Endometrium (tissue), 2 donors: ENCODE measurements at regions not wholly inside any gene's neighbourhood (a gene's known extent, or its start where the extent isn't known, plus 50 kb on each side); places are given as distances from the start of the nearest gene placed in this dataset.

Experiments
- FAIRE-seq: peaks from 2 replicates; lab custom pipeline; 2012; peaks lifted over from hg19 to GRCh38; lab: Jason Lieb, UNC
- donor health status: control.
- donor health status: control.

- no peak for FAIRE-seq
Measured at GRCh38 chr2:122885436-122885835, 1130.0 kb downstream of the TSN start.

- no peak for FAIRE-seq
Measured at GRCh38 chr2:122886479-122887145, 1131.2 kb downstream of the TSN start.

- no peak for FAIRE-seq
Measured at GRCh38 chr2:122899614-122900013, 1125.5 kb upstream of the CNTNAP5 start.

- peak; percentile 51 for FAIRE-seq
Measured at GRCh38 chr2:122905431-122905830, 1119.7 kb upstream of the CNTNAP5 start.

GRCh38 chr2:122908159-122908558 lies 1116.9 kb upstream of the CNTNAP5 start:
- FAIRE-seq = no peak

GRCh38 chr2:122927197-122927596 lies 1097.9 kb upstream of the CNTNAP5 start:
- no peak for FAIRE-seq

- no peak for FAIRE-seq
Measured at GRCh38 chr2:122927710-122928557, 1097.2 kb upstream of the CNTNAP5 start.

GRCh38 chr2:122929347-122929746 lies 1095.7 kb upstream of the CNTNAP5 start:
- FAIRE-seq = no peak

GRCh38 chr2:122935506-122935905 lies 1089.6 kb upstream of the CNTNAP5 start:
- no peak for FAIRE-seq

GRCh38 chr2:122939796-122940195 lies 1085.3 kb upstream of the CNTNAP5 start:
- FAIRE-seq = no peak

- FAIRE-seq = no peak
Measured at GRCh38 chr2:122949523-122949922, 1075.6 kb upstream of the CNTNAP5 start.

GRCh38 chr2:122955776-122956175 lies 1069.3 kb upstream of the CNTNAP5 start:
- no peak for FAIRE-seq

- no peak for FAIRE-seq
Measured at GRCh38 chr2:122960759-122961641, 1064.1 kb upstream of the CNTNAP5 start.

- no peak for FAIRE-seq
Measured at GRCh38 chr2:122966461-122966860, 1058.6 kb upstream of the CNTNAP5 start.

- FAIRE-seq = no peak
Measured at GRCh38 chr2:122977580-122977979, 1047.5 kb upstream of the CNTNAP5 start.

- no peak for FAIRE-seq
Measured at GRCh38 chr2:122980671-122981070, 1044.4 kb upstream of the CNTNAP5 start.

GRCh38 chr2:122982936-122983335 lies 1042.2 kb upstream of the CNTNAP5 start:
- no peak for FAIRE-seq

GRCh38 chr2:122988395-122989221 lies 1036.5 kb upstream of the CNTNAP5 start:
- FAIRE-seq = no peak

- FAIRE-seq = no peak
Measured at GRCh38 chr2:122993592-122993991, 1031.5 kb upstream of the CNTNAP5 start.

- FAIRE-seq = no peak
Measured at GRCh38 chr2:122999258-122999657, 1025.8 kb upstream of the CNTNAP5 start.

GRCh38 chr2:122999821-123000220 lies 1025.3 kb upstream of the CNTNAP5 start:
- no peak for FAIRE-seq
